HL-60/S4 treated with phorbol 12-myristate 13-acetate at 8.2 ng/mL for 4 days and 3 days (cell line): ENCODE measurements at regions not wholly inside any gene's neighbourhood (a gene's known extent, or its start where the extent isn't known, plus 50 kb on each side); places are given as distances from the start of the nearest gene placed in this dataset.
"Not testable (repeated sequence)": the region's sequence is repeated elsewhere in the genome, so short reads cannot be mapped to it uniquely, and the experiment has no call there.

Experiments used
- in situ Hi-C: fragments of 300-500 bp; cut with MboI; formaldehyde crosslinking; loops from 2 replicates; pipeline ENCODE4 v1.15.0; 2022; ENCODE audit warnings: low sequenced_read_pairs

DNA sequence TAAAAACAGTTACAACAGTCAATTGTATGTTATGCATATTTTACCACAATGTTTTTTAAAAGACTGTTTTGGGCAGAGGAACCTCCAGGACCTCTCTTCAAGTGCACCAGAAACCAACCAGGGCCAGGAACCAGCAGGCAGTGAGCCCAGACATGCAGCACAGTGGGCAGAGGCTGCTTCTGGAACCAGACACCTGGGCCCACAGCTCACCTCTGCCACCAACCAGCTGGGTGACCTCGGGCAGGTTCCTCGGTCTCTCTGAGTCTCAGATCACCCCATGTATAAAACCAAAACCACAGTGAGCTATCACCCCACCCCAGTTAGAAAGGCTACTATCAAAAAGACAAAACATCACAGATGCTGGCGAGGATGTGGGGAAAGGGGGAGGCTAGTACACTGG, 161.0 kb downstream of the C16orf95 start:
- in situ Hi-C loops: no loop called here

- in situ Hi-C loops: no loop called here
Observed at GRCh38 chr16:87160234-87160636, 157.0 kb downstream of the C16orf95 start.

DNA sequence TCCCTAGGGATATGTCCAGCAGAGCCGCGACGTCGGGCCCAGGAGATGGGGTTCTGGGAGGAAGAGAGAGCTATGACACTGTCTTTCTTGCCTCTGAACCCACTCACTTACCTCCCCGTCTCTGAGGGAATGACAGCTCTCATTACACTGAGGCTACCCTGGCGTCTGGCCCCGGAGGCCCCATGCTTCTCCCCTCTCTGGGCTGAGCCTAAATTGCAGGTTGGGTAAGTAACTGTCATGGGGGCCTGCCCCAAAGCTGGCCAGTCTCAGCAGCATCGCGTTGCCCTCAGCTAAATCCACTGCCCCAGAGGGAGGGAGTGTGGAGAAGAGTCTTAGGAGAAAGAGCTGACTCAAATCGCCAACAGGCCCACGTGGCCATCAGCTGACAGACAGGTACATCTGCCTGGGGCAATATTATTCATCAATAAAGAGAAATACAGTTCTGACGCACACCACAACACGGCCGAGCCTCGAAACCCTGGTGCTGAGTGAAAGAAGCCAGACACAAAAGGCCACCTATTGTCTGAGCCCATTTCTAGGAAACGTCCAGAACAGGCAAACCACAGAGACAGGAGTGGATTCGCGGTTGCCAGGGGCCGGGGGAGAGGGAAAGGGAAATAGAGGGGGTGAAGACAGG, 156.4 kb downstream of the C16orf95 start:
- in situ Hi-C loops: no loop called here

DNA sequence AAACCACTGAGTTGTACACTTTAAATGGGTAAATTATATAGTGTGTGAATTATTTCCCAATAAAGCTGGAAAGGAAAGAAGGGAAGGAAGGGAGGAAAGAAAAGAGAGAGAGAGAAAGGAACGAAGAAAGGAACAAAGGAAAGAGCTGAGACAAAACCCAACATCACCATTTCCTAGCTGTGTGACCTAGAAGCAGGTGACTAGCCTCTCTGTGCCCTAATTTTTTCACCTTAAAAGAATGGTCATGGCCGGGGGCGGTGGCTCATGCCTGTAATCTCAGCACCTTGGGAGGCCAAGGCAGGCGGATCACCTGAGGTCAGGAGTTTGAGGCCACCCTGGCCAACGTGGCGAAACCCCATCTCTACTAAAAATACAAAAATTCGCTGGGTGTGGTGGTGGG, 155.8 kb downstream of the C16orf95 start:
- in situ Hi-C loops: not testable (repeated sequence)

DNA sequence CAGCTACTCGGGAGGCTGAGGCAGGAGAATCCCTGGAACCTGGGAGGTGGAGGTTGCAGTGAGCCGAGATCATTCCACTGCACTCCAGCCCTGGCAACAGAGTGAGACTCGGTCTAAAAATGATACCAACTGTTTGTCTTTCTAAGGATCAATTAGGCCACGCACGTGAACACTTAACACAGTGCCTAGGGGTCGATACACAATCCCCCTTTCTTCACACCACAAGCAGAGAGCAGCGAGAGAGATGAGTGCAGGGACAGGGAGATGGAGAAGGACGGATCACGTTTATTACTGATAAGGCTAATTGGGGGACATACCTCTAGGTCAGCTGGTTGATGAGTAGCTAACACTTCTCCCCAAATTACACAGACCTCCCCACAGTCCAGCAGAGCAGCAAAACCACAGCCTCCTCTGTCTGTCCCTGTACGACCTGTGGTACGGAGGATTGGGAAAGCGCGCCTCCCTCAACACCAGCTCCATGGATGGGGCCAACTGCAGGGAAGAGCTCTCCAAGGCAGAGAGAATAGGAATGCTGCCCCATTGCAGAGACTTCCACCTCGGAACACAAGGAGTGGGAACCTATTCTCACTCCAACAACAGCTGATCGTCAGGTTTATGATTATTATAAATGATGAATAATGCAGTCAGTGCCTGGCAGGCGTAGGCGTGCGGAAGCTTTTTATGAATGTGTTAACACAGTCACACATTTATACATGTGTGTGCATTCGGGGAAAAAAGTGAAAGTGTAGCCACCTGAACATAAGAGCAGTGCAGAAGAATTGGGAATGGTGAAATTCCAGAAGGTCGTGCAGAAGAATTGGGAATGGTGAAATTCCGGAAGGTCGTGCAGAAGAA, 155.1 kb downstream of the C16orf95 start:
- in situ Hi-C loops: no loop called here

- in situ Hi-C loops: not testable (repeated sequence)
Observed at GRCh38 chr16:87162799-87163198, 154.4 kb downstream of the C16orf95 start.

DNA sequence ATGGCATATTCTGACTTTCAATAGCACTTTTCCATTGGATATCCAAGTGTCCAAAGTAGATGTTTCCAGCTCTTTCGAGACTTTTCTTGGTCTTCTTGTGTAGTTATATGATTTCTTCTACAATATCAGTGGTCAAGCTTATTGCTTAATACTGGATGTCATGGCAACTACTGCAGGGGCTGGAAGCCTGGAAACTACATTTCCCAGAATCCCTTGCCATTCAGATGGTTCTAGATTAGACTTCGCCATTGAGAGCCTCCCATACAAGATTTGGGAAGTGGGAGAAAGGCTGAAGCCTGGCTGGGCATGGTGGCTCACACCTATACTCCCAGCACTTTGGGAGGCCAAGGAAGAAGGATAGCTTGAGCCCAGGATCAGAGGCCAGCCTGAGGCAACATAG, 153.6 kb downstream of the C16orf95 start:
- in situ Hi-C loops: no loop called here

DNA sequence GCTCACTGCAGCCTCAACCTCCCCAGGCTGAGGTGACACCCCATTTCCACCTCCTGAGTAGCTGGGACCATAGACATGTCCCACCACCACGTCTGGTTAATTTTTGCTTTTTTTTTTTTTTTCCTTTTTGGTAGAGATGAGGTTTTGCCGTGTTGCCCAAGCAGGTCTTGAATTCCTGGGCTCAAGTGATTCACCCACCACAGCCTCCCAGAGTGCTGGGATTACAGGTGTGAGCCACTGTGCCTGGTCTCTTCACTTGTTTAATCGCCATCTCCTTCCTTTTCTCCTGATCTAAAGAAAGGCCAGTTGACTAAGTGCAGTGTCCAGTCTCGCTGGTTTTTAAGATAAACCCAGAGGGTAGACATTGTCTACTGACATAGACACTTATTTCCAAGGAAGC, 152.0 kb downstream of the C16orf95 start:
- in situ Hi-C loops: no loop called here

- in situ Hi-C loops: no loop called here
Observed at GRCh38 chr16:87165885-87166284, 151.3 kb downstream of the C16orf95 start.

- in situ Hi-C loops: no loop called here
Observed at GRCh38 chr16:87166321-87166720, 150.9 kb downstream of the C16orf95 start.

- in situ Hi-C loops: no loop called here
Observed at GRCh38 chr16:87166934-87167333, 150.3 kb downstream of the C16orf95 start.

DNA sequence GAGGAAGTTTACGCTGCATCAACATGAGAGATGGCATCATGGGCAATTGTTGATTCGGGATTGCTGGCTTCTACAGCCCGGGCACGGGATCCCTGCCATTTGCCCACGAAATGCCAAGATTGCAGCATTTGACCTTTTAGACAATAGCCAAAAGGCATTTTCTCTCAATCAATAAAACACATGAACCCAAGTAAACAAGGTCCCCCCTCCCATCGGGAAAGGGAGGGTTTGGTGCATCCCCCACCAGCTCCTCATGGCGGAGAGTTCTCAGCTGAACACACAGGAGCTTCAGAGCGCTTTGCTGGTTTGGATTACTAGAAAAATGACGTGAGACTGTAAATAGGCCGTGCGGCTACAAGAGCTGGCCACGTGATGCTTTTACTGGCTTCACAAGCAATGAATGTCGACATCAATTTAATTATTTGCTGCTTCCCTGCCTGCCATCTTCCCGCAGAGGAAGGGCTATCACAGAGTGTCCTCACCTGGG, 147.6 kb downstream of the C16orf95 start:
- in situ Hi-C loops: no loop called here

GRCh38 chr16:87170310-87170709, 146.9 kb downstream of the C16orf95 start:
- in situ Hi-C loops: no loop called here

GRCh38 chr16:87171723-87172122, 145.5 kb downstream of the C16orf95 start:
- in situ Hi-C loops: no loop called here

DNA sequence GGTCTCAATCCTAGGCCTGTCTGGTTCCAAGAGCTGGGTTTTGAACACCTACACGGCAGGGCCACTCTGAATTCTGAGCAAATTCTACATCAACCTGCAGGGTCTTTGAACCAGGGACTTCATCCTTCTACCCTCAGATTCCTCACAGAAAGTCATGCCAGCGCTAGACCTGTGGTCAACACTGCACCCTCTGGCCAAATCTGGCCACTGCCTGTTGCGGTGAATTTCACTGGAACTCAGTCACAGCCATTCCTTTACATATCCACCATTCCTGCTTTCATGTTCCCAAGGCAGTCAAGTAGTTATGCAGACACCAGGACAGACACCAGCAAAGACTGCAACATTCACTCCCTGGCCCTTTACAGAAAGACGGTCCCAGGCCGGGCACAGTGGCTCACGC, 144.6 kb downstream of the C16orf95 start:
- in situ Hi-C loops: no loop called here

- in situ Hi-C loops: no loop called here
Observed at GRCh38 chr16:87173294-87173893, 143.8 kb downstream of the C16orf95 start.

- in situ Hi-C loops: no loop called here
Observed at GRCh38 chr16:87174061-87174460, 143.1 kb downstream of the C16orf95 start.

DNA sequence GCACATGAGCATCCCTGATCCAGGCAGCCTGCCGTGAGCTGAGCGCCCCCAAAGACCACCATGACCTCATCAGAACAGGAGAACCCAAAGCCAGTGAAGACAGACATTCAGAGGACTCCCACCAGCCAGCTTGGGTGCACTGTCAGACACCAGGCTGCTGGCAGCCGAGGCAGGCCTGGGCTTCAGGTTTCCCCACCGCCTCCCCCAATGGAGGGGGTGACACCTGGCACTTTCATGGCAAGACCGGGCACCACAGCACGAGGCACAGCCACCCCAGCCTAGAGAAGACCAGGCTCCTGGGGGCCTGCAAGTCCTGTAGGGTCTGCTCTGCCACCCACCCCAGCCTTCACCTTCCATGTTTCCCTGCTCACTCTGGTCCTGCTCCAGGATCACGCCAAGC, 140.5 kb downstream of the C16orf95 start:
- in situ Hi-C loops: no loop called here

DNA sequence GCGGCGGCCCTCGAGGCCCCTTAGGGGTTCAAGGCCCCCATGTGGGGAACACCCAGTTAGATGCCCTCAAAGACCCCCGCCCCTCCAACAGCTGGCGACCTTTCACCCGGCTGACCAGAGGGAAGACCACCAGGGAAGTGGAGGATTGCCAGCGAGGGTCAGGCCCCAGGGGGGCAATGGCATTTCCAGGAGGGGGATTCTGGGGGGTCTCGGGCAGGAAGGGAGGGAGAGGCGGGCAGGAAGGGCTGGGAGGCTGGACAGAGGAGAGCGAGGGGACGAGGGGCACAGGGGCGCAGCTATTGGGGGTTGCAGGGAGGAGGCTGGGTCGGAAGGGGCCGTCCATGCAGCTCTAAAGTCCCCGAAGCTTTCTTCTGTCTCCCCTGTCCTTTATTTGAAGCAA, 139.5 kb downstream of the C16orf95 start:
- in situ Hi-C loops: no loop called here

- in situ Hi-C loops: no loop called here
Observed at GRCh38 chr16:87178177-87178863, 138.9 kb downstream of the C16orf95 start.

DNA sequence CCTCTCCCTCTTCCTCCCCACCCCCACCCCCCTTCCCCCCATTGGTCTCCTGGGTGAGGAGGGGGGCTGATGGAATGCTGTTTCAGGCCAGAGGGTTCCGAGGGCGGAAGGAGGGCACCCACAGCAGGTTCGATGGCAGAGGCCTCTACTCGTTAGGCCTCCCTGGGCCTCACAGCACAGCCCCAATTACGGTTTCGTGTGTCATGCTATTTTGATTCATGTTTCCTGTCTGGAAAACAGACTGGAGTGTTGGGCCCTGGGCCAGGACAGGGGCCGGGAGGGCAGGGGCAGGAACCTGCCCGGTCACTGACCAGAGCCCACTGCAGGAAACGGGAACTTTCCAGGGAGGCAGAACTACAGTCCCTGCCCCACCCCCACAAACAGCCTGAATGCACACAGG, 138.2 kb downstream of the C16orf95 start:
- in situ Hi-C loops: no loop called here
